ENCODE measurements at regions not wholly inside any gene's neighbourhood (a gene's known extent, or its start where the extent isn't known, plus 50 kb on each side); places are given as distances from the start of the nearest gene placed in this dataset.

DNA sequence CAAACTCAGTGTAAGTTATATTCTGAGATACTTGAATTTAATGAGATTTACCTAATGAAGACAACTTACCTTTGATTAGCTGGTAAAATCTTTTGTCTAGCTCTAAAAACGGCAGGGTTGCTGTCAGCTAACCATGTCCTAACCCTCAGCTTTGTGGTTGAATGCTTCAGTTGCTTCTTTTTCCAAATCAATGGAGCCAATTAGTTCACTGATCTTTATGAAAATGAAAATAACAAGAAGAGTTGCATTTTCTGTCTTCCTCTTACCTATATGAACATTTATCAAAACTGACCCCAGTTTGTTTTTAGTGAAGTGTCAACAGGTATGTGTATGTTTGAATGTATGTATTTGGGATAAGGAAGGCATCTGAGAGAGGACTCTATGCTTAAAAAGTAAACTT is 253.1 kb upstream of the MTPN start:
- TF ChIP-seq, protein P1, sequence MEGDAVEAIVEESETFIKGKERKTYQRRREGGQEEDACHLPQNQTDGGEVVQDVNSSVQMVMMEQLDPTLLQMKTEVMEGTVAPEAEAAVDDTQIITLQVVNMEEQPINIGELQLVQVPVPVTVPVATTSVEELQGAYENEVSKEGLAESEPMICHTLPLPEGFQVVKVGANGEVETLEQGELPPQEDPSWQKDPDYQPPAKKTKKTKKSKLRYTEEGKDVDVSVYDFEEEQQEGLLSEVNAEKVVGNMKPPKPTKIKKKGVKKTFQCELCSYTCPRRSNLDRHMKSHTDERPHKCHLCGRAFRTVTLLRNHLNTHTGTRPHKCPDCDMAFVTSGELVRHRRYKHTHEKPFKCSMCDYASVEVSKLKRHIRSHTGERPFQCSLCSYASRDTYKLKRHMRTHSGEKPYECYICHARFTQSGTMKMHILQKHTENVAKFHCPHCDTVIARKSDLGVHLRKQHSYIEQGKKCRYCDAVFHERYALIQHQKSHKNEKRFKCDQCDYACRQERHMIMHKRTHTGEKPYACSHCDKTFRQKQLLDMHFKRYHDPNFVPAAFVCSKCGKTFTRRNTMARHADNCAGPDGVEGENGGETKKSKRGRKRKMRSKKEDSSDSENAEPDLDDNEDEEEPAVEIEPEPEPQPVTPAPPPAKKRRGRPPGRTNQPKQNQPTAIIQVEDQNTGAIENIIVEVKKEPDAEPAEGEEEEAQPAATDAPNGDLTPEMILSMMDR (IDR thresholded peaks at IDR 0.05; ENCODE audit: insufficient read depth, missing control alignments), result no peak
- FAIRE-seq, result no peak

DNA sequence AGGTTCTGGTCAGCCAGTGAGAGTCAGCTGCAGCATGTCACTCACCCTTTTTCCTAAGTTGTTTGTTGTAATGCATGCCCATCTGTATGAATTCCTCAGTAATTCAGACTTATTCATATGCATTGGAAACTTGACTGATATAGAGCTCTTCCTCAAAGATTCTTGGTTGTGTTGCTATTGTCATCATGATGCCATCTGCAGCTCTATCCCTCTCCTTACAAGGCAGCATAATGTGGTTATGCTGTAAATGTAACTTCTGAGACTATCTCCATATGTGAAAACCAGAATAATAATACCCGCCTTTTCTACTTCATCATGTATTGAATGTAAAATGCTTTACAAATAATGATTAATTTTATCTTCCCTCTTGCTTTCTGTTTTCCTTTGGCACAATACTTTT is 252.6 kb upstream of the MTPN start:
- FAIRE-seq (no peak), DNase-seq (ENCODE audit: insufficient read length, low spot score) (no peak)
- TF ChIP-seq, protein P1 (IDR thresholded peaks at IDR 0.05; ENCODE audit: insufficient read depth, missing control alignments), result no peak

More for the DNA sequence above, 253.1 kb upstream of the MTPN start:
- DNase-seq (ENCODE audit: insufficient read length, low spot score), result no peak

DNA sequence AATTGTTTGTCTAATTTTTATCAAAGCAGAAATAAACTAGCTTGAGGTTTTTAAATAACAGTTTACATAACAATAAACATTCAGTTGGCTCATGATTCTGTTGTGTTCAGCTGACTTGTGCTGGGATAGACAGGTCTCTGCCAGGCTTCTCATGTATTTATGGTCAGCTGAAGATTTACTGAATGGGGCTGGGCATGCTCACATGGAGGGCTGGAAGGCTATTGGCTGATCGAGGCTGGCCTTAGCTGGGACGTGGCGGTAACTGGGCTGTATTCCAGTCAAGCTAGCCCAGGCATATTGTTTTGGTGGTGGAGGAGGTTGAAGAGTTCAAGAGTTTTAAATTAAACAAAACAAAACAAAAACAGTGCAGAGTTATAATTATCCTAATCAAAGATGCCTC is 251.0 kb upstream of the MTPN start:
- DNase-seq (ENCODE audit: insufficient read length, low spot score), result no peak
- TF ChIP-seq, protein P1 (IDR thresholded peaks at IDR 0.05; ENCODE audit: insufficient read depth, missing control alignments), result no peak
- no peak for FAIRE-seq

DNA sequence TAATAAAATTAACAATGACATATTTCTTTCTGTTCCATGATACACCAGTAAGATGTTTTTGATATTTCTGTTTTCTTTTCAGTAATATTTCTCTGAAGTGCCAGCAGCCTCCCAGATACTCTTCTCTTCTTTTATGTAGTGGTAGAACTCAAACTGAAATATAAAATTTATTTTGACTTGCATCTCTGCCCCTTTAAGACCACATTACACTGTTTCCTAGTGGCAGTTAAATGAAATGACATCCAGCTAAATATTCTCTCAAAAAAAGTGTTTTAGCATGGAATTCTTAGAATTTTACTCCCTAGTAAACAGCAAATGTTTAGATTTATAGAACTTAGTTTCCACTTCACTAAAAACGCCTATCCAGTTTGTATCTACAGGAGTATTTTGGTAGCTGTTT is 237.2 kb upstream of the MTPN start:
- TF ChIP-seq, protein P1 (IDR thresholded peaks at IDR 0.05; ENCODE audit: insufficient read depth, missing control alignments), result no peak
- FAIRE-seq (no peak), DNase-seq (ENCODE audit: insufficient read length, low spot score) (no peak)

DNA sequence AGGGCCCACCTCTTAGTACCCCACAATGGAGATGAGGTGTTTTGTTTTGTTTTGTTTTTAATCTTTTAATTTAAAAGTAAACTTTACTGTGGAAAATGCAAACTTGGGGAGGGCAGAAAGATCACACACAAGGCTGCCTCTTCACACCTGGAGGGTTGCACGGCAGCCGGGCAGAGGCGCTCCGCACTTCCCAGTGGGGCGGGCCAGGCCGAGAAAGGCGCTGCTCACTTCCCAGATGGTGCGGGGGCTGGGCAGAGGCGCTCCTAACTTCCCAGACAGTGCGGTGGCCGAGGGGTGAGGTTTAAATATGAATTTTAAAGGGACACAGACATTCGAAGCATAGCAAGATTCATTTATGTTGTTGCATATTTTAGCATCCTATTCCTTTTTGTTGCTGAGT is 235.9 kb upstream of the MTPN start:
- FAIRE-seq (no peak), DNase-seq (ENCODE audit: insufficient read length, low spot score) (no peak)
- TF ChIP-seq, protein P1 (IDR thresholded peaks at IDR 0.05; ENCODE audit: insufficient read depth, missing control alignments), result no peak

DNA sequence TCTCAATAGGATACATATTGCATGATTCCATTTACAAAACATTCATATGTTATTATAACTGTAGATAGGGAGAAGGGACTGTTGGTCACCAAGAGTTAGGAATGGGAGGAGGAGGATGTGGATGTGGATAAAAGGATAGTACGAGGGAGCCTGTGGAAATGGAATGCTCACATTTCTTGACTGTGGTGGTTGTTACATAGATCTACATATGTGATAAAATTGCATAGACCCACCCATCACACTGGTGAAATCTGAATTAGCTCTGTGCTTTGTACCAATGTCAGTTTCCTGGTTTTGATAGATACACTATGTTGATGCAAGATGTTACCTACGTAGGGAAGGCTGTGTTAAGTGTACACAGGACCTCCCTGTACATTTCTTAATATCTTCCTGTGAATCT is 233.5 kb upstream of the MTPN start:
- TF ChIP-seq, protein P1 (IDR thresholded peaks at IDR 0.05; ENCODE audit: insufficient read depth, missing control alignments), result no peak
- FAIRE-seq, result no peak
- no peak for DNase-seq (ENCODE audit: insufficient read length, low spot score)

DNA sequence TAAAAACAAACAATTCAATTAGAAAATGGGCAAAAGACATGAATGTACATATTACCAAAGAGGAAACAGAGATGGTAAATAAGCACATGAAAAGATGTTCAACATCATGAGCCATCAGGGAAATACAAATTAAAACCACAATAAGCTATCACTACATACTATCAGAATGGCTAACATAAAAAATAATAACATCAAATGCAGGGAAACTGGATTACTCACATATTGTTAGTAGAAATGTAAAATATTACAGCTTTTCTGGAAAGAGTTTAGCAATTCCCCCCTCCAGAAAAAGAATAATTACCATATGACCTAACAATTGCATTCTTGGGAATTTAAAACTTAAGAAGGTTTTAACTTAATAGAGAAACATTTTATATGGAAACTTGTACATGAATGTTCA is 232.9 kb upstream of the MTPN start:
- TF ChIP-seq, protein P1 (IDR thresholded peaks at IDR 0.05; ENCODE audit: insufficient read depth, missing control alignments), result no peak
- FAIRE-seq (no peak), DNase-seq (ENCODE audit: insufficient read length, low spot score) (no peak)

All from D721Med (cell line).